ENCODE measurements at regions not wholly inside any gene's neighbourhood (a gene's known extent, or its start where the extent isn't known, plus 50 kb on each side); places are given as distances from the start of the nearest gene placed in this dataset.

GRCh38 chr4:179325181-179325580, 1882.9 kb upstream of the AGA start:
- WGBS (ENCODE audit: insufficient coverage) = 100% methylated on average over 1 of the region's 2 CpGs

GRCh38 chr4:179328627-179329026, 1886.4 kb upstream of the AGA start:
- Histone ChIP-seq H3K9me3 (replicated peaks in 1 of 2; ENCODE audit: control insufficient read depth in 1 of 2, insufficient read depth in 1 of 2, low read length in 2 of 2) (no peaks in the 10 kb centered on the region), H4K20me1 (ENCODE audit: insufficient read depth, low read length) (no peaks in the 10 kb centered on the region), H3K4me1 (ENCODE audit: control insufficient read depth in 1 of 2, insufficient read depth in 2 of 2, low read length in 2 of 2) (no peaks in the 10 kb centered on the region), H3K9ac (ENCODE audit: insufficient read depth, low read length, poor library complexity, severe bottlenecking) (no peak overlapping the region), H3K4me3 (replicated peaks in 1 of 3; ENCODE audit: low read depth in 2 of 3, low read length in 3 of 3) (no peak overlapping the region), H3K36me3 (replicated peaks in 1 of 2; ENCODE audit: control insufficient read depth in 1 of 2, insufficient read depth in 2 of 2, low read length in 2 of 2) (no peaks in the 10 kb centered on the region), H3K79me2 (ENCODE audit: insufficient read depth, low read length) (no peaks in the 10 kb centered on the region), H3K27me3 (ENCODE audit: control insufficient read depth in 2 of 2, insufficient read depth in 2 of 2, low read length in 2 of 2) (no peaks in the 10 kb centered on the region), H3K4me2 (replicated peaks; ENCODE audit: extremely low read depth, low read length, poor library complexity, severe bottlenecking) (no peak overlapping the region), H2AFZ (ENCODE audit: insufficient read depth, low read depth, low read length, poor library complexity, severe bottlenecking) (no peak overlapping the region), H3K27ac (ENCODE audit: low read depth in 1 of 2, low read length in 2 of 2) (no peak overlapping the region)
- intact Hi-C loops (cut with micrococcal nuclease) = no loop called here
- no peaks in the 10 kb centered on the region for H3K36me3 Mint-ChIP-seq
- DNase-seq = no peak
- H3K9me3 Mint-ChIP-seq = peaks cover 0 to 6% (median 2%) of the 10 kb centered on the region in 7 donors
- 93% methylated on average over 8 of the region's 8 CpGs for WGBS (ENCODE audit: insufficient coverage)
- H3K27ac Mint-ChIP-seq = no peak overlapping the region
- TF ChIP-seq CTCF (IDR thresholded peaks at IDR 0.05) = no peak
- no peak overlapping the region for H3K4me3 Mint-ChIP-seq
- no peaks in the 10 kb centered on the region for H3K4me1 Mint-ChIP-seq
- H3K27me3 Mint-ChIP-seq (ENCODE audit: low read depth in 3 of 3) = no peaks in the 10 kb centered on the region

More at GRCh38 chr4:179325181-179325580, 1882.9 kb upstream of the AGA start:
- Histone ChIP-seq H3K36me3 (replicated peaks in 1 of 2; ENCODE audit: control insufficient read depth in 1 of 2, insufficient read depth in 2 of 2, low read length in 2 of 2) (no peaks in the 10 kb centered on the region), H3K27me3 (ENCODE audit: control insufficient read depth in 2 of 2, insufficient read depth in 2 of 2, low read length in 2 of 2) (no peaks in the 10 kb centered on the region), H3K4me3 (replicated peaks in 1 of 3; ENCODE audit: low read depth in 2 of 3, low read length in 3 of 3) (no peak overlapping the region), H3K4me1 (ENCODE audit: control insufficient read depth in 1 of 2, insufficient read depth in 2 of 2, low read length in 2 of 2) (no peaks in the 10 kb centered on the region), H3K9me3 (replicated peaks in 1 of 2; ENCODE audit: control insufficient read depth in 1 of 2, insufficient read depth in 1 of 2, low read length in 2 of 2) (no peaks in the 10 kb centered on the region), H2AFZ (ENCODE audit: insufficient read depth, low read depth, low read length, poor library complexity, severe bottlenecking) (no peak overlapping the region), H3K9ac (ENCODE audit: insufficient read depth, low read length, poor library complexity, severe bottlenecking) (no peak overlapping the region), H3K4me2 (replicated peaks; ENCODE audit: extremely low read depth, low read length, poor library complexity, severe bottlenecking) (no peak overlapping the region), H4K20me1 (ENCODE audit: insufficient read depth, low read length) (no peaks in the 10 kb centered on the region), H3K27ac (ENCODE audit: low read depth in 1 of 2, low read length in 2 of 2) (no peak overlapping the region), H3K79me2 (ENCODE audit: insufficient read depth, low read length) (no peaks in the 10 kb centered on the region)
- Mint-ChIP-seq H3K4me3 (no peak overlapping the region), H3K27ac (no peak overlapping the region), H3K36me3 (no peaks in the 10 kb centered on the region), H3K27me3 (ENCODE audit: low read depth in 3 of 3) (no peaks in the 10 kb centered on the region), H3K9me3 (peaks cover 0 to 9% (median 3%) of the 10 kb centered on the region in 7 donors), H3K4me1 (no peaks in the 10 kb centered on the region)
- intact Hi-C loops (cut with micrococcal nuclease) = no loop called here
- no peak for TF ChIP-seq CTCF (IDR thresholded peaks at IDR 0.05)
- no peak for DNase-seq

Measured in CD14-positive monocyte (primary cell).